NCI-H128 (cell line): ENCODE measurements at regions not wholly inside any gene's neighbourhood (a gene's known extent, or its start where the extent isn't known, plus 50 kb on each side); places are given as distances from the start of the nearest gene placed in this dataset.

Experiments used
- DNase-seq: peaks from one replicate; lab custom pipeline; 2025; ENCODE audit not compliant: unreplicated experiment; lab: John Stamatoyannopoulos, UW

DNA sequence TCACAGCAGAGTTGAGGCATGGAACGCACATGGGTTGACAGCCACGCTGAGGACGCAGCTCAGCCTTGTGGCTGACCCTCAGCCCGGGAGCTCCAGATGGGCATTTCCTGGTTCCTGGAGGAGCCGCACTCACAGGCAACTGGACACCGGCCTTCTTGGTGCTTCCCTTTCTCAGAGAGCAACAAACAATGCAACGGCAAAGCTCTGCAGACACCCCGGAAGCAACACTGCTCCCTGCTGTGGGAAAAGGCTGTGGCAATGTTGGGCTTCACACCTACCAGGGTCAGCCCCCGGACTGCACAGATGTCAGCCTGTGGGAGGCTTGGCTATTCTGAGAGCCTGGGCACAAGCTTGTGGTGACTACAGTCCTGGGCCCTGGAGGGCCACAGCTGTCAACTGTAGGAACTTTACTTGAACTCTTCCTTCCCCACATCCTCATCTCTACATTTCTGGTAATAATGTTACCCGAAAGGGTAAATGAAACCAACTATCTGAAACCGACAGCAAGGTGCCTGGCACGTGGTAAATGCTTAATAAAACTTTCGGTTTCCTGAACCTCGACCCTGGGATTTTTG, 597.5 kb upstream of the MKI67 start:
- DNase-seq = no peak

DNA sequence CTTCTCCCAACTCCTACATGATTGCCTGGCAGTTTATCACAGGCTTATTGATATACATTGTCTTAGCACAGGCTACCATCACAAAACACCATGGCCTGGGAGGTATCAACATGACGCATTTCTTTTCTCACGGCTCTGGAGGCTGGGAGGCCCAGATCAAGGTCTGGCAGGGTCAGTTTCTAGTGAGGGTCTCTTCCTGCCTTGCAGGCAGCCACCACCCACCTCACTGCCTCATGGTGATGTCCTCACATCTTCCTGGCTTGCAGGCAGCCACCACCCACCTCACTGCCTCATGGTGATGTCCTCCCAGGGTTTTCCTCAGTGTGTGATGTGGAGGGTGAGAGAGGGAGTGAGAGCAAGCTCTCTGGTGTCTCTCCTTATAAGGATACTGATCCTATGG, 599.3 kb upstream of the MKI67 start:
- DNase-seq = no peak

GRCh38 chr10:128727114-128727513, 600.9 kb upstream of the MKI67 start:
- no peak for DNase-seq

- DNase-seq = no peak
Observed at GRCh38 chr10:128729910-128730420, 603.7 kb upstream of the MKI67 start.

- no peak for DNase-seq
Observed at GRCh38 chr10:128730922-128731321, 604.7 kb upstream of the MKI67 start.

DNA sequence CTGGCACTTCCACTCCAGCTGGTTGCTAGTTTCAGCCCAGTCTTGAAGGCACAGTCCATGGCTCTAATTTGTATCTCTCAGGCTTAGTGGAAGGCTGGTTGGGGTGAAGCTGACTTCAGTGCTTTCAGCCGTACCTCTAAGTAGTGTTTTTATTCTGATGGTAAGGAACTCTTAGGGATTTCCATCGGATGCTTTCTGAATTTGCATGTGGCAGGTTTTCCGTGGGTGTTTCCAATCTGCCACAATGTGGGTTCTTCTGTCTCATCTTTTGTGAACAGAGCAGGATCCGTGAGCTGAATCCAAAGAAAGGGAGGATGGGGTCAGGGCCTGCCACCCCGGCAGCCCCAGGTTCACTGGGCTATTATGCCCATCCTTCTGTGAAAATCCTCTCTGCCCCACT, 607.9 kb upstream of the MKI67 start:
- no peak for DNase-seq

DNA sequence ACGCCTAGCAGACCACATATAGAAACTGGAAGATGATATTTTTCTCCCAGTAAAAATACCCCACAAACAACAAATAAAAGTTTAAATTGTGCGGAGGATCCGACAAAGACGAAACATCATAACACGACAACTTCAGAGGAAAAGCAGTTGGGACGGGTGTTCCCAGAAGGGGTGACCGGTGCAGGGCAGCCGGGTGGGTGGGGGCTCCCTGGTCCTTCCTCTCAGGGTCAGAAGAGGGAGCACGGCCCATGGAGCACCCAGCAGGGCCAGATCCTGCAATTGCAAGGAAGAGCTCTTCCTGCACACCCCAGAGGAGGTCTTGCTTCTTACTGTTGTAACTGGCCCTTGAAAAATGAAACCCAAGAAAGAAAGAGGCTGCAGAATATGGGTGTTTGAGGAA, 608.5 kb upstream of the MKI67 start:
- no peak for DNase-seq

DNA sequence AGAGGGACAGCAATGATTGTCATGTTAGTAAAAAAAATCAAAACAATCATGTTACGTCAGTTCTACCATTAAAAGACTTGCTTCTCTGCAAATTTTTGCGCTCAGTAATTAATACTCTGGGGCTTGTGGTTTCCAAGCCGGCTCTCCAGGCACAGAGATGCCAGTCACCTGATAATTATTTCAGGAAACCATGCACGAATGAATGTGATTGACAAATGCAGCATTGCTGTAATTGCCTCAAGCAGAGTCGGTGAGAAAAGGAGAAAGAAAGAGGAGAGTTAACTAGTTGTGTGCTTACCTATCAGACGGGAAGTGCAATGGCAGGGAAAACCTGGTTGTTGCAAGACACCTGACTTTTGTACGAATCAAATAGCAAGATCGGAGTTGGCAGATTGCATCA, 609.8 kb upstream of the MKI67 start:
- DNase-seq = no peak

GRCh38 chr10:128738386-128738915, 612.2 kb upstream of the MKI67 start:
- DNase-seq = no peak

- no peak for DNase-seq
Observed at GRCh38 chr10:128739930-128740329, 613.7 kb upstream of the MKI67 start.

DNA sequence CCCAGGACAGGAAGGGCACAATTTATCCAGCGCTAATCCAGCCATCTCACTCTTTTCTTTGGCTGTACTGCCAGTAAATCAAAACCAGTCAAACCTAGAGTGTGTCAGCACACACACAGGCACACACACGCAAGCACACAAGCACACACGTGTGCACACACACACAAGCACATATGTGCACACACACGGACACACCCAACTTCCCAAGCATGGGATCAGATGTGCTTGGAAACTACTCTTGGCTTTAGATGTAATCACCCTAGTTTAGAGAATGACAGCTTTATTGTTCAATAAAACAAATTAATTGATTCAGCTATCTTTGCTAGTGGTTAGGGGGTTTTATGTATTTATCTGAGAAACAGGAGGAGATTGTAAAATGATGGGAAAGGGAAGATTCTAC, 615.0 kb upstream of the MKI67 start:
- no peak for DNase-seq

DNA sequence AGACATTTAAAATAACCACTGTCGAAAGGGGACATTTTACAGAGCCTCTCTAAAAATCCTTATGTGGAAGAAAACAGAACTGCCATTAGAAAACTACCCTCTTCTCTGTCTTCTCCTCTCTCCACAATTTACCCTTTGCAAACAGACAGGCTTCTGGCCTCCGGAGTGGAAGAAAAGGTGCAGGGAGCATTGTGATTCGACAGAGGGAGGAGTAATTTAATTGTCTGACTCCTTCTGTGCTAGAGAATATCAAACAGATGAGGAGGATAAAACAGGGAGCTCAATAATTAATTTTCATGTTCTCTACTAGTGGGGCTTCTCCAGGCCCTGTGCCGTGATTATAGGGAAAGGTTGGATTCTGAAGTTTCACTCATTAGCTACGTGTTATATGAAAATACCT, 615.5 kb upstream of the MKI67 start:
- DNase-seq = no peak

DNA sequence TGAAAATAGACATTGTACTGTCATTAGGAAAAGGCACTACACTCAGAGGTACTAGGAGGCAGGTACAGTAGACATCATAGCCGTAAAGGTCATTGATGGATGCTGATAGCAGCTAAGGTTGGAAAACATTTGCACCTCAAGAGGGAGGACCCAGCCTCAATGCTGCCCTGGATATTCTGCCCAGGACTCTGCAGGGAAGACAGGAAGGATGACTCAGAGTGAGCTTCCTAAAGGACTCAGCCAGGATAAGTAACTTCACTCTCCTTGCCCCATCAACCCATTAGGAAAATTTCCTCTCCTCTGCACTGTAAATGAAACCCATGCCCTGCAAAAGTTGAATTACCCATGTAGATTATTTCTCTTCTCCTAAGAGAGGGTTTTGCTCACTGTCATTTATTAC, 617.9 kb upstream of the MKI67 start:
- no peak for DNase-seq

GRCh38 chr10:128744811-128745305, 618.6 kb upstream of the MKI67 start:
- DNase-seq = no peak

DNA sequence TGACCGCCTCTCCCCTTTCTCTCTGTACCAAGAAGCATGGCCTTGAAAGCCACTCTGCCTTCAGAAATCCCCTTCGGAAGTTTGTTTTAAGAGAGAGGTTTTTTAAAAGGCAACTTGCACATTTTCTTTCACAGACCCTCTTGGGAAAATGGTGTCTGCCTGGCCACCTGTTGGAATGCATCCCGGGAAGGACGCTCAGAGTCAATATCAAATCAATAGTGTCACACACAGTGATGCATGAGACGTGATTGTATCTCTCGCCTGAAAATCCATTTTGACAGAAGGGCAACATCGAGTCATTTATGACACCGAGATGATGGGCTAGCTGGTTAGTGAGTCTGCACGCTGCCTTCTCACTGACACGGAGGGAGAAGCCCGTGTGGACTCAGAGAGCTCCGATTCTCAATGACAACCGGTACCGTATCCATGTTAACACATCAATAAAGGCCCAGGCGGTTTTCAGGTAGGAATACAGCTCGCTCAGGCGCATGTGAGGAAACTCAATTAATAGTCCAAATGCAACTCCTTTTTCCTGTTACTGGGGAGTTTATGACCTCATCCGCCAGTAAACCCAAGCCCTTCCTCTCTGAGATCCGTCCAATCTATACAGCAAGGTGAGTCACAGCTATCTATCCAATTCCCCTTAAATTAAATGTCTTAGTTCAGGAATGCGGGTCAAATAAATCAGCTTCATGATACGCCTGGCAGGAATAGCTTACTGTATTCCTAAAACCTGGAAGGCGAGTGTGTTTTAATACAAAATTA, 621.5 kb upstream of the MKI67 start:
- DNase-seq = no peak

GRCh38 chr10:128751284-128751683, 625.1 kb upstream of the MKI67 start:
- DNase-seq = no peak

DNA sequence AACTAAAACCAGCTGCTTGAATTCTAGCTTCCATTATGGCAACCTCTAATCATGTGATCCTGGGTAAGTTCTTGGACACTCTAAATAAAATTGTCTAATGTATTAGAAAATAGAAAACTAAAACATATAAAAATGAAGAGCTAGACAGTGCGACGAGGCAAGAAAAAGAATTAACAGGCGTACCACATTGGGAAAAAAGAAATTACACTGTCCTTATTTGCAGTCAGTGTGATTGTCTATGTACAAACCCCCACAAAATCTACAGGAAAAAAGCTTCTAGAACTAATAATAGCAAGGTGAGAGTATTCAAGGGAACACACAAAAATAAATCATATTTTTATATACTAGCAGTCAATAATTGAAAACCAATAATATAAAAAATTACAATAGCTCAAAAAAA, 625.6 kb upstream of the MKI67 start:
- DNase-seq = no peak

DNA sequence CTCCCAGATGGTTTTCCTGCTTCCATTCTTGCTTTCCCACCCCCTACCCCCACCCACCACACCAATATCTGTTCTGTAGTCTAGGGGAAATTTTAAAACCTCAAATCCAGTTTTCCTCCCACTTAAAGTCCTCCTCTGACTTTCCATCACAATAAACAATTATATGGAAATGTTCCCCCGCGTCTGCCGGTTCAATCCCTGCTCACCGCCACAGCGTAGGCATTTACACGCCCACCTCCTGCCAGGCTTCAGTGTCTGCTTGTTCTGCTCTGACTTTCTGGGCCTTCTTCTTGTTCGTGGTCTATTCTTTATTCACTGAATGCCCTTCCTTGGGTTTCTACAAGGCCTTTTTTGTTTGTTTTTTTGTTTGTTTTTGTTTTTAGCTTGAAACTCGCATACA, 633.0 kb upstream of the MKI67 start:
- DNase-seq = no peak

DNA sequence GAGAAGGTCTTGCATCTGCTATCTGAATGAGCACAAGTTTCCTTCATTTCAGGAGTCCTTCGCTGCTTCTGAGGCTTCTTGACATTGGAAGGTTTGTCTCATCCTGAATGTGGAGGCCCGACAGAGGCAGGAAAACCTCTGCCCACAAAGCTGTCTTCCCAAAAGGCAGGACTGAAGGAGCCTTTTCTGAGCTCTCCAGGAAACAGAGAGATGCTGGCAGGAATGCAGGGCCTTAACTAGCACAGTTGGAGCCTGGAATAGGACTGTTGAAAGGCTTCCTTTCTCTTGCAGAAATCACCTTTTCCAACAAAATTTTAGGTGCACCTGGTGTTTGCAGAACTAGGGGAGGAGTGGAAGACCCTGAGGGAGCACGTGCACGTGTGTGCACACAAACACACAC, 637.4 kb upstream of the MKI67 start:
- DNase-seq = no peak

DNA sequence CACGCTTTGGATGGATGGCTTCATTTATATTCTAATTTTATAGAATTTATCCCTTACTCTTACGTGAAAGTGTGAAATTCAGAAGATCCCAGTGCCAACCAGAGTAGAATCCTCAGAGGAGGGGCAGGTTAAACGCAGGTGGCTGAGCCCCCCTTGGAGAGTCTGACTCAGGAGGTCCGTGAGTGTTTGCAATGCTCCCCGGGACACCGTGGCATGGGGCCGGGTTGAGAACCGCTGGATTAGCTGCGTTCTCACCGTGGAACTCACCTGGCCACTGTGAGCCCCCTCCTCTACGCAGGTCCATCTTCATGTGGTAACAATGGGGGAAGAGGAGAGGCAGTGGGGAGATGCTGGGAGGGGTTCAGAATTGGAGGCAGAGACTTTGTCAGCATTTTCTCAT, 638.0 kb upstream of the MKI67 start:
- DNase-seq = no peak

GRCh38 chr10:128766915-128767314, 640.7 kb upstream of the MKI67 start:
- DNase-seq = no peak

- no peak for DNase-seq
Observed at GRCh38 chr10:128774979-128775378, 648.8 kb upstream of the MKI67 start.
